Activated CD8-positive, alpha-beta memory T cell treated with anti-CD3 and anti-CD28 coated beads, Interleukin-2, amount 10 ng/mL, durations not matched to agents 7 days and 5 days (primary cell): ENCODE measurements at regions not wholly inside any gene's neighbourhood (a gene's known extent, or its start where the extent isn't known, plus 50 kb on each side); places are given as distances from the start of the nearest gene placed in this dataset.

ENCODE experiments used
- ATAC-seq: fragments of 150-1000 bp; cut with Tn5 transposase; one replicate; pipeline ENCODE4 v1.10.0; 2021; ENCODE audit warnings: moderate library complexity
- CTCF ChIA-PET: fragments of 350-600 bp; sonication (Branson Sonifier 250); formaldehyde crosslinking; loops from one replicate; lab custom pipeline; 2021; ENCODE audit warnings: antibody characterized with exemption; lab: Charles Lee
- DNase-seq: peaks from one replicate; pipeline ENCODE4 v3.0.0-alpha.2; 2020
- H3K27ac Mint-ChIP-seq: one replicate; pipeline ENCODE4 v1.8.0; 2021; ENCODE audit warnings: mild to moderate bottlenecking, mixed read lengths
- H3K27me3 Mint-ChIP-seq: one replicate; pipeline ENCODE4 v1.8.0; 2021; ENCODE audit warnings: mixed read lengths
- H3K36me3 Mint-ChIP-seq: one replicate; pipeline ENCODE4 v1.8.0; 2021; ENCODE audit warnings: mild to moderate bottlenecking, mixed read lengths
- H3K4me1 Mint-ChIP-seq: one replicate; pipeline ENCODE4 v1.8.0; 2021; ENCODE audit warnings: mixed read lengths
- H3K4me3 Mint-ChIP-seq: one replicate; pipeline ENCODE4 v1.8.0; 2021; ENCODE audit warnings: mild to moderate bottlenecking, moderate library complexity, mixed read lengths
- H3K9me3 Mint-ChIP-seq: one replicate; pipeline ENCODE4 v1.8.0; 2022; ENCODE audit warnings: low read depth, mixed read lengths

DNA sequence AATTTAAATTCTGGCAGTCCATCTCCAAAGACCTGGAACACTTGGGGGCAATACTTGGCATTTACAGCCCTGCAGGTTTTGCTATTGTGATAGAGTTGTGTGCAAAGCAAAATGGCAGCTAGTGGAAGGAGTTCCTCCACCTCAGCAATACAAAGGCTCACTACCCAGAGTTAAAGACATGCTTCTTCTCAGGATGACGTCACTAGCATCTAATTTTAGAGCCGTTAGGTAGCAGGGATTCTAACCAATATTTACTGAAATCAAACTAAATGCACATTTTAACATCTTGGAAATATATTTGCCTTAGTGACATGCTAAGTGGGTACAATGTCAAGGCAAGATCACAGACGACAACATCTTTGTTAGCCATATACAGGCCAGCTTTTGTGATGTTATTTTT is 261.6 kb downstream of the MAN2A1 start:
- CTCF ChIA-PET, result no interaction called here
- DNase-seq, result no peak
- no peaks in the 10 kb centered on the region for H3K36me3 Mint-ChIP-seq
- H3K4me3 Mint-ChIP-seq, result no peak overlapping the region
- no peaks in the 10 kb centered on the region for H3K27me3 Mint-ChIP-seq
- peaks cover 4% of the 10 kb centered on the region for H3K4me1 Mint-ChIP-seq
- H3K27ac Mint-ChIP-seq, result no peak overlapping the region
- ATAC-seq, result no peak
- no peaks in the 10 kb centered on the region for H3K9me3 Mint-ChIP-seq

DNA sequence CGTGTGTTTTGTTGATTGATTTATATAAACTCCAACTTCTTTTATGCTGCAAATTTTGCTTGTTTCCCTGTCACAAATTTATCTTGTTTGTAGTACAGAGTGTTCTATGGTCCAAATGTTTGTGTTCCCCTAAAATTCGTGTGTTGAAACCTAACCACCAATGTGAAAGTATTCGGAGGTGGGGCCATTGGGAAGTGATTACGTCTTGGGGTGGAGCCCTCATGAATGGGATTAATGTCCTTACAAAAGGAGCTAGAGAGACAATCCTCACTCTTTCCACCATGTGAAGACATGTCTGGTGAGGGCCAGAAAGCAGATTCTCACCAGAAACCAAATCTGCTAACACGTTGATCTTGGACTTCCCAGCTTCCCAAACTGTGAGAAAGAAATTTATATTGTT is 262.0 kb downstream of the MAN2A1 start:
- Mint-ChIP-seq H3K27me3 (no peaks in the 10 kb centered on the region), H3K27ac (no peak overlapping the region), H3K9me3 (no peaks in the 10 kb centered on the region), H3K4me3 (no peak overlapping the region), H3K4me1 (no peaks in the 10 kb centered on the region), H3K36me3 (no peaks in the 10 kb centered on the region)
- DNase-seq (no peak), ATAC-seq (no peak)
- CTCF ChIA-PET, result no interaction called here

DNA sequence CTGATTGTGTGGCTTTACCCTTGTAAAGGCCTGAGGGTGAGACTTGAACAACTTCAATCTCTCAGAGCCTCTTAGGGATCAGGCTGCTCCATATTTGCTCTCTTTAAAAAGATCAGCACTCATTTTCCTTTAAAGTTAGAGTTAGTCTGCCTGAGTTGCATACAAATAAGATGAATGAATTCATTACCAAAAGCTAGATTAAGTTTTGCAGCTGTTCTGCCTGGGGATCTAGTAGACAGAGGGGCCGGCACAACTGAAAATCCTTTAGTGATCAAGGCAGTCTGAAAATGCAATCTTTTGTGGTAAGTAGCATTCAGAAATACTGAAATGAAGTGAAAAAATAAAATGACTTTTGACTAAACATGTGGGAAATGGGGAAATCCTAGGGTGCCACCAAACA is 264.0 kb downstream of the MAN2A1 start:
- CTCF ChIA-PET, result no interaction called here
- no peak for DNase-seq
- Mint-ChIP-seq H3K36me3 (no peaks in the 10 kb centered on the region), H3K9me3 (no peaks in the 10 kb centered on the region), H3K4me3 (no peak overlapping the region), H3K27me3 (no peaks in the 10 kb centered on the region), H3K4me1 (no peaks in the 10 kb centered on the region), H3K27ac (no peak overlapping the region)
- ATAC-seq, result no peak

DNA sequence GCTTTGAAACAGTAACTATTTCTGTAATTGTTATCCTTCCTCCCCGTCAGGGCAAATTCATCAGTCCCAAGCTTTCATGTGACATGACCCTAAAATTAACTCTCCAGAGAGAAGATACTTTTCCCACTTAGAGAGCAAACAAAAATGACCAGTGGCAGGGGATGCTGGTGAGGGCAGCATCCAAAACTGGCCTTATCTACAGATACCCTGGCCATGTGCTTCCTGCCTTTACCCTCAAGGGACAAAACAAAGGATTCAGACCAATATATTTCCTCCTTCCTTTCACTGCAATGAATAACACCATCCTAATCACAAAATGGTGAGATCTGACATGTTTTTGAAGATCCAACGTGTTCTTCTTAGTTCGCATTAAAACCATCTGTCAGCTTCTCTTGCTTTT is 267.2 kb downstream of the MAN2A1 start:
- Mint-ChIP-seq H3K27me3 (no peaks in the 10 kb centered on the region), H3K36me3 (no peaks in the 10 kb centered on the region), H3K4me3 (no peak overlapping the region), H3K9me3 (no peaks in the 10 kb centered on the region), H3K4me1 (no peaks in the 10 kb centered on the region), H3K27ac (no peak overlapping the region)
- CTCF ChIA-PET, result no interaction called here
- DNase-seq (no peak), ATAC-seq (no peak)

DNA sequence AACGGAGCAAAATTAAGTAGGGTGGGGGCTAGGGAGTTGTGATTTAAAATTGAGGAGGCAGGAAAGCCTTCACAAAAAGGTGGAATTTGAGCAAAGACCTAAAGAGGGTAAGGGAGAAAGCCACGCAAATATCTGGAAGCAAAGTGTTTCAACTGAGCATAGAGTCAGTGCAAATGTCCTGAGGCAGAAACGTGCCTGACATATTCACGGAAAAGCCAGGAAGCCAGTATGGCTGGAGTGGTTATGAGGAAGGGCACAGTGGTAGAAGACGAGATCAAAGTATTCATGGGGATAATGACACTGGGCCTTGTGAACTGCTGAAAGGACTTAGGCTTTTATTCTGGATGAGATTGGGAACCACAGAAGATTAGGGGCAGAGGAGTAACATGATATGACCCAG is 268.4 kb downstream of the MAN2A1 start:
- CTCF ChIA-PET, result no interaction called here
- Mint-ChIP-seq H3K36me3 (no peaks in the 10 kb centered on the region), H3K4me3 (no peak overlapping the region), H3K27me3 (no peaks in the 10 kb centered on the region), H3K4me1 (peaks cover 2% of the 10 kb centered on the region), H3K9me3 (no peaks in the 10 kb centered on the region), H3K27ac (no peak overlapping the region)
- DNase-seq, result no peak
- ATAC-seq, result no peak

DNA sequence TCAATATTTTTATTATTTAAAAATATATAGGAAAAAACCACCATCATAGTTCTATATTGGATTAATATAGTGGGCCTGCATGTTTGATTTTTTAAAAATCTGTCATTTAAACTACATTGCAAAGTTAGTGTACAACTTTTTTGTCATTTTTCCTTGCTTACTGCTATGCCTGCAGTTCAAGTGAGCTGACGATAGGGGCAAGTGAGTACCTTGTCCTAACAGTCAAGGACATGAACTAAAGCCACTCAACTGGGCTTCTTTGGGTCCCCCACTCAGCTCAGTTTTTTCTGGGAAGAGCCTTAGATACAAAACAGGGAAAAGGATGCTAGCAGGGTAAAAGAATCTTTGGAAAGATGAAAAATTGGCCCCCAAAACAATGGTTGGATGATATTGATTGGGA is 269.9 kb downstream of the MAN2A1 start:
- DNase-seq (no peak), ATAC-seq (no peak)
- CTCF ChIA-PET, result no interaction called here
- H3K27me3 Mint-ChIP-seq, result no peaks in the 10 kb centered on the region
- H3K36me3 Mint-ChIP-seq, result no peaks in the 10 kb centered on the region
- no peaks in the 10 kb centered on the region for H3K9me3 Mint-ChIP-seq
- no peak overlapping the region for H3K4me3 Mint-ChIP-seq
- H3K27ac Mint-ChIP-seq, result no peak overlapping the region
- peaks cover 2% of the 10 kb centered on the region for H3K4me1 Mint-ChIP-seq

DNA sequence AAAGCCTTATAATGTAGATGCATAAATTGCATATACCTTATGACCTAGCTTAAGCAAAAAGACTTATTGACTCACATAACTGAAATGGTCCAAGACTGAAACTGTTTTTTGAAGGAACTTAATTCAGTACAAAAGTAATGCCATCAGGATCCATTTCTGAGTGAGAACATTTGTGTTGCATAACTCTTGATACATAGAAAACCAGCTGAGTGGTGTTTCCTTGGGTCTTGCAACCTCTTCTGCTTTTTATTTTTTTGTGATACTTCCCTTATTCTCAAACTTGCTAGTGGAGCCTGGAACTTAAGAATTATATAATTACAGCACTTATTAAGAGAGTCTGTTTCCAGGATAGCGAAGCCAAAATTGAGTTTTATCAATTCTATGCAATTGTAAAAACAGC is 272.0 kb downstream of the MAN2A1 start:
- Mint-ChIP-seq H3K27me3 (no peaks in the 10 kb centered on the region), H3K4me3 (no peak overlapping the region), H3K4me1 (peaks cover 2% of the 10 kb centered on the region), H3K36me3 (no peaks in the 10 kb centered on the region), H3K9me3 (no peaks in the 10 kb centered on the region), H3K27ac (no peak overlapping the region)
- DNase-seq (no peak), ATAC-seq (no peak)
- CTCF ChIA-PET, result no interaction called here

DNA sequence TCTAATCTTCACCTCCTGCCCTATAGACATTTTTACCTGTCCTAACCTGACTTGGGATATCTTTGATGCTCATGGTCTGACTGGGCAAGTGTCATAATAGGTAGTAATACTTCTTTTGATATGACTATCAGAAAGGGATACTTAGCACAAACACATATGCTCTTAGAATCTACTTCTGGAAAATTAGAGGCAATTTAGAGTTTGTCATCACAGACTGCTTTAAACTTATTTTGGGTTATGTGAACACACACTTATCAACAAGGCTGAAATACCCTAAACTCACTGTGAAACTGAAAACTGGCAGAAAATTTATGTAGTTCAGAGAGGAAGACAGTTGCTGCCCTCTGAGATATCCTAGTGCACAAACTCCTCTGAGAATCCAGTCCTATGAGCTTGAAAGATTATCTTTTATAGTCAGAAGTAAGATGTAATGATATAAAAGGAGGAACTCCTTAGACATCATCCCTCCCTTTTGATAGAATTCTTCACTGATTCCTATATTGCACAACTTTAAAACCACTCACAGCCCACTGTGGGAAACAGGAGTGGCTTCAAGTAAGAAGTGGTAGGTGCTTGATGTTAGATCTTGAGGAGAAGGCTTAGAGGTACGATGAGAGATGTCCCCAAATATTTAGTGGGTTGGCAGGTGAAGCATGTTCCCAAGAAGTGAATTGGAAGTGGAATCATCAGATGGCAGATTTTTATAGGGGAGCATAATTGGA is 273.3 kb downstream of the MAN2A1 start:
- peaks cover 2% of the 10 kb centered on the region for H3K4me1 Mint-ChIP-seq
- H3K27me3 Mint-ChIP-seq, result no peaks in the 10 kb centered on the region
- H3K27ac Mint-ChIP-seq, result no peak overlapping the region
- CTCF ChIA-PET, result no interaction called here
- no peaks in the 10 kb centered on the region for H3K36me3 Mint-ChIP-seq
- H3K4me3 Mint-ChIP-seq, result no peak overlapping the region
- ATAC-seq (no peak), DNase-seq (no peak)
- no peaks in the 10 kb centered on the region for H3K9me3 Mint-ChIP-seq

DNA sequence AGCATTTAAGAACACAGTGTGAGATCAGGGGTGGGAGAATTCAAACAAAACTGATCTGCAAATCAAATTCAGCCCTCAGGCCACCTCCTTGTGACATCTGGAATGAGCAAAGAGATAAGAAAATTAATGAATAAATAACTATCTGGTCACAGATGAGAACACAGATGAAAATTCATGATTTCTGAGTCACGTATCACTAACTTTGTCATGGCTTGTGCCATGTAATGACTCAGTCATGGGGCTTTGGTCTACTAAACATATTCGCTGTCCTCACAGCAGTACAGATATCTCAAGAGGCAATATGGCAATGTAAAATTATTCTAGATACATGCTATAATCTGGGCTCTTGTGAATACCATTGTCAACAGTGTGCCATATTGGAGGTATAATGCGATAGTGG is 274.4 kb downstream of the MAN2A1 start:
- no peak for ATAC-seq
- no peak for DNase-seq
- no peaks in the 10 kb centered on the region for H3K9me3 Mint-ChIP-seq
- no peaks in the 10 kb centered on the region for H3K36me3 Mint-ChIP-seq
- H3K27me3 Mint-ChIP-seq, result no peaks in the 10 kb centered on the region
- H3K4me3 Mint-ChIP-seq, result no peak overlapping the region
- H3K27ac Mint-ChIP-seq, result no peak overlapping the region
- H3K4me1 Mint-ChIP-seq, result peaks cover 2% of the 10 kb centered on the region
- CTCF ChIA-PET, result no interaction called here

DNA sequence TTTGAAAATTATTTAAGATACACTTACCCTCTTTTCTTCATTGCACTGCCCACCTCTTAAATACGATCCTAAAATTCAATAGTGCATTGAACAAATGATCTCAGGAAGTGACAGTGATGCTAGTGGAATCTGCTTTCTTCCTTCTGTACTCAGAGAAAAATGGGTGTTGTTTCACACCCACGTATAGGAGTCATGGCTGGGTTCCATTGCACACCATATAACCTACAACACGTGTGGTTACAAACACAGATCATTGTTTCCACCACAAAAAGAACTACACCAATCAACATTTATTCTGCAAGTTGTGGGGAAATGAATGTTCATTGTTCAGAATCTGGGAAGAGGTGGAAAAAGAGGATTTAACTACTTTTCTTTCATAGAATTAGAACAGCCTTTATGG is 275.9 kb downstream of the MAN2A1 start:
- DNase-seq (no peak), ATAC-seq (no peak)
- H3K9me3 Mint-ChIP-seq, result no peaks in the 10 kb centered on the region
- no peaks in the 10 kb centered on the region for H3K27me3 Mint-ChIP-seq
- H3K36me3 Mint-ChIP-seq, result no peaks in the 10 kb centered on the region
- H3K27ac Mint-ChIP-seq, result no peak overlapping the region
- no peak overlapping the region for H3K4me3 Mint-ChIP-seq
- CTCF ChIA-PET, result no interaction called here
- peaks cover 2% of the 10 kb centered on the region for H3K4me1 Mint-ChIP-seq

DNA sequence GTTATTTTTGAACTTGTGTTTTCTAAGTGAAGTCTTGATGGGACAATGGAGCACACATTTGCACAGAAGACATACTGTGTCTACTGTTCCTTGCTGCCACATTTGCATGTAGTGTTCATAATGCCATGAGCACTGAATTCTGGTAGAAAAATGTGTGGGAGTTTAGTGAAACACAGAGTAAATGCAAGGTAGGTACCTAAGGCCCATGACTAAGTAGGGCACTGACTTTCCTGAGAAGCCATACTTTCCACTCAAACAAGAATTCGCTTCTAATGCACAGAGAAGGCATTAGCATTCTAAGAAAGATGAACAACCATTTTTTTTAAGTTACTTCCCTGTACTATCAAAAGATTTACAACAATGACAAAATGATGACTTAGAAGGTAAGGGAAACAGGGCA is 282.2 kb downstream of the MAN2A1 start:
- no peak overlapping the region for H3K4me3 Mint-ChIP-seq
- CTCF ChIA-PET, result no interaction called here
- ATAC-seq (no peak), DNase-seq (no peak)
- H3K36me3 Mint-ChIP-seq, result no peaks in the 10 kb centered on the region
- H3K9me3 Mint-ChIP-seq, result no peaks in the 10 kb centered on the region
- no peaks in the 10 kb centered on the region for H3K4me1 Mint-ChIP-seq
- H3K27me3 Mint-ChIP-seq, result no peaks in the 10 kb centered on the region
- no peak overlapping the region for H3K27ac Mint-ChIP-seq

DNA sequence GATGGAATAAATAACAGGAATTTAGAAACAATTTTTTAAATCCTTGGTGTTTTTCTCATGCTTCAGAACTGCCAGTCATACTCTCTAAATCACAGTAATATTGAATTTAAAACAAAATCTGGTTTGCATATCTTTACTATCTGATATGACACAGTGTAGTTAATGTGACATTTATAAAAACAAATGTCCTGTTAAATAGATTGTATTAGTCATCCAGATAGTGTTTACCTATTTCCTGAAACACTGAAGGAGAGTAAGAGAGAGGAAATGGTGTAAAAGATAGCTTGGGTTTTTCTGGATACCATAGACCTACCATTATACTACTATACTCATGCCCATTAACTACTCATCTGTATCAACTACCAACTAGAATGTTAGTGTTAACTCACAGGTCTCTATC is 292.3 kb downstream of the MAN2A1 start:
- no peak overlapping the region for H3K27ac Mint-ChIP-seq
- H3K9me3 Mint-ChIP-seq, result no peaks in the 10 kb centered on the region
- no peak overlapping the region for H3K4me3 Mint-ChIP-seq
- CTCF ChIA-PET, result no interaction called here
- no peaks in the 10 kb centered on the region for H3K27me3 Mint-ChIP-seq
- no peaks in the 10 kb centered on the region for H3K36me3 Mint-ChIP-seq
- H3K4me1 Mint-ChIP-seq, result no peaks in the 10 kb centered on the region
- ATAC-seq (no peak), DNase-seq (no peak)

DNA sequence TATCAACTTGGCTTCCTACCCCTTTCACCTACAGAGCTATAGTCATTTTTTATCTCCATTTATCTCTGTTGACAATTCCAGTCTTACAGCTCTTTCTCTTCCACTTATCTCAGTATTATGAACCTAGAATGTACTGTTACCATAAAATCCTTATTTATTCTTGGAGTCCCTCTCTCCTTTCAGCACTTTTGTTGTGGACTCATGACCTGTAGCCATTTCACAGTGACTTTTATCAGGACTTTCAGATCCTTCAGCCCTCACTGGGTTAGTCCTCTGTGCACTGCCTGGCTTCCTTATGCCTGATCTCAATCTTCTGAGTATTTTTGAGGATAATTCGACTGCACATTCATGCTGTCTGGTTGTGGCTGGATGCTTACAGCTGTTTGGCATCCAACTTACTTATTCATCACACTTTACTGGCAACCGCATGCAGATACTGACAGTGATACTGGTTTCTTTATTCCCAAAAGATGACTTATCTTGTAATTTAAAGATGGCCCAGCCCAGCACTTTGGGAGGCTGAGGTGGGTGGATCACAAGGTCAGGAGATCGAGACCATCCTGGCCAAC is 293.3 kb downstream of the MAN2A1 start:
- Mint-ChIP-seq H3K36me3 (no peaks in the 10 kb centered on the region), H3K4me1 (no peaks in the 10 kb centered on the region), H3K4me3 (no peak overlapping the region), H3K27ac (no peak overlapping the region), H3K27me3 (peaks cover 4% of the 10 kb centered on the region), H3K9me3 (no peaks in the 10 kb centered on the region)
- ATAC-seq (no peak), DNase-seq (no peak)
- CTCF ChIA-PET, result interaction anchor here (0.7 kb wide), 1 partner anchor 137 kb away, joined by 3 read pairs; no protein-coding TSS in a partner anchor

DNA sequence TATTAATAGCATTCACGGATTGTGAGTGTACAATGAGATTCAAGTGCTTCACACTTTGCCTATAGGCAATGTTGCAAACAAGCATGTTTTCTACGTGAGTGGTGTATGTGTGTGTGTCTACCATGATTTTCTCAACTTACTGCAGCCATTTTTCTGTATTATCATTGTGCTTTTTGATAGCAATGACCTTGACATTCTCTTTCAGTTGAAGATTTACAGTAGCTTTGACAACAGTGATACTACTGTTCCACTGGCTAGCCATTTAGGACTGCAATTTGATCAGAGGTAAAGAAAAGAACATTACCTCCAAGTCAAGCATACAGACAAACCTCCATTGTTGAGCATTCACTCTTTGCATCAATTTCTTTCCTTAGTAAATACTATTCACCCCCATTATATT is 297.0 kb downstream of the MAN2A1 start:
- DNase-seq (no peak), ATAC-seq (no peak)
- Mint-ChIP-seq H3K27me3 (peaks cover 7% of the 10 kb centered on the region), H3K4me3 (no peak overlapping the region), H3K36me3 (no peaks in the 10 kb centered on the region), H3K9me3 (no peaks in the 10 kb centered on the region), H3K4me1 (no peaks in the 10 kb centered on the region), H3K27ac (no peak overlapping the region)
- CTCF ChIA-PET, result no interaction called here
